ENCODE measurements at regions not wholly inside any gene's neighbourhood (a gene's known extent, or its start where the extent isn't known, plus 50 kb on each side); places are given as distances from the start of the nearest gene placed in this dataset.
"Not testable (repeated sequence)": the region's sequence is repeated elsewhere in the genome, so short reads cannot be mapped to it uniquely, and the experiment has no call there.

DNA sequence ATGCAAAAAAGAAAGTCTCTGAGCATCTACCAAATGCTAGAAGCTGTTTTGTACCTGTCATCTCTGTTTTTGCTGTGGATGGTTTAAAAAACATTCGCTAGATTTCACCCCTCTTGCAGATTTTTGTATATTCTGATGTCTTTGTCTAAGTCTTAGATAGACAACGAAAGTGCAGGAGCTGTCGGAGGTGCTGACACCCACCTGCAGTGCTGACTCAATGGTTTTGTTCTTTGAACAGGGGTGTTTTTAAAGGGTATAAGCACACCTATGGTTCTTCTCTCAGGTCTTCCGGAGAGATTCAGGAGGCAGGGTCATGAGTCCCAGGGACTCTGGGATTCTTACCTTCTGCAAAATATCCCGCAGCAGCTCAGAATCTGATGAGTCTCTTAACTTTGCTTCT is 231.7 kb upstream of the FRG2C start:
- TF ChIP-seq EZH2phosphoT487 (IDR thresholded peaks at IDR 0.05; ENCODE audit: borderline replicate concordance, low read depth, low read length): not testable (repeated sequence)
- TF ChIP-seq, protein P1, sequence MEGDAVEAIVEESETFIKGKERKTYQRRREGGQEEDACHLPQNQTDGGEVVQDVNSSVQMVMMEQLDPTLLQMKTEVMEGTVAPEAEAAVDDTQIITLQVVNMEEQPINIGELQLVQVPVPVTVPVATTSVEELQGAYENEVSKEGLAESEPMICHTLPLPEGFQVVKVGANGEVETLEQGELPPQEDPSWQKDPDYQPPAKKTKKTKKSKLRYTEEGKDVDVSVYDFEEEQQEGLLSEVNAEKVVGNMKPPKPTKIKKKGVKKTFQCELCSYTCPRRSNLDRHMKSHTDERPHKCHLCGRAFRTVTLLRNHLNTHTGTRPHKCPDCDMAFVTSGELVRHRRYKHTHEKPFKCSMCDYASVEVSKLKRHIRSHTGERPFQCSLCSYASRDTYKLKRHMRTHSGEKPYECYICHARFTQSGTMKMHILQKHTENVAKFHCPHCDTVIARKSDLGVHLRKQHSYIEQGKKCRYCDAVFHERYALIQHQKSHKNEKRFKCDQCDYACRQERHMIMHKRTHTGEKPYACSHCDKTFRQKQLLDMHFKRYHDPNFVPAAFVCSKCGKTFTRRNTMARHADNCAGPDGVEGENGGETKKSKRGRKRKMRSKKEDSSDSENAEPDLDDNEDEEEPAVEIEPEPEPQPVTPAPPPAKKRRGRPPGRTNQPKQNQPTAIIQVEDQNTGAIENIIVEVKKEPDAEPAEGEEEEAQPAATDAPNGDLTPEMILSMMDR (conservative IDR thresholded peaks at IDR 0.05; ENCODE audit: low read length): not testable (repeated sequence)
